ENCODE measurements at regions not wholly inside any gene's neighbourhood (a gene's known extent, or its start where the extent isn't known, plus 50 kb on each side); places are given as distances from the start of the nearest gene placed in this dataset.

DNA sequence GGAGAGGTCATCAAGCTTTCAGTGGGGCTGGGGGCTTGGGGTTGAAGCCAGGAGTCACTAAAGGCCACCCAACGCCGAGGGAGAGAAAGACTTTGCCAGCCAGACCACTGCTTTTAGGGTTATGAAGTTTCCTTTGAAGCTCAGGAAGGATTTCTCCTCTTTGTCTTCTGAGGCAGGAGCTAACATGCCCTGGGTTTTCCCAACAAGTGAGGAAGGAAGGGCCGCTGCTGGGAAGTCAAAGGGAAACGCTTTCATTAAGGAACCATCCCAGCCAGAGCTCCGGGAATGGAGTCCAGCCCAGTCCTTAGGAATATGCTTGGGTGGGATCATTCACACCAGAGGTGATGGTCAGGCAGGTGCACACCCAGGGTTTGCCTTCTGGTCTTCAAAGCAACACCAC is 436.9 kb downstream of the PRDM2 start:
- no peak overlapping the region for H3K4me3 ChIP-seq
- no peak for FAIRE-seq
- ATAC-seq: no peak
- ChIA-PET CTCF (no interaction called here), POLR2A (no interaction called here)
- DNase-seq (ENCODE audit: low read depth in 1 of 2, low spot score in 1 of 2): no peak
- 0% methylated on average over 5 of the region's 5 CpGs for WGBS (ENCODE audit: missing lambda C conversion rate)
- no peak for TF ChIP-seq TP53 (CRISPR knock-in tag; IDR thresholded peaks at IDR 0.05)
- TF ChIP-seq NR3C1 (IDR thresholded peaks at IDR 0.05): no peak
- TF ChIP-seq, protein P1, sequence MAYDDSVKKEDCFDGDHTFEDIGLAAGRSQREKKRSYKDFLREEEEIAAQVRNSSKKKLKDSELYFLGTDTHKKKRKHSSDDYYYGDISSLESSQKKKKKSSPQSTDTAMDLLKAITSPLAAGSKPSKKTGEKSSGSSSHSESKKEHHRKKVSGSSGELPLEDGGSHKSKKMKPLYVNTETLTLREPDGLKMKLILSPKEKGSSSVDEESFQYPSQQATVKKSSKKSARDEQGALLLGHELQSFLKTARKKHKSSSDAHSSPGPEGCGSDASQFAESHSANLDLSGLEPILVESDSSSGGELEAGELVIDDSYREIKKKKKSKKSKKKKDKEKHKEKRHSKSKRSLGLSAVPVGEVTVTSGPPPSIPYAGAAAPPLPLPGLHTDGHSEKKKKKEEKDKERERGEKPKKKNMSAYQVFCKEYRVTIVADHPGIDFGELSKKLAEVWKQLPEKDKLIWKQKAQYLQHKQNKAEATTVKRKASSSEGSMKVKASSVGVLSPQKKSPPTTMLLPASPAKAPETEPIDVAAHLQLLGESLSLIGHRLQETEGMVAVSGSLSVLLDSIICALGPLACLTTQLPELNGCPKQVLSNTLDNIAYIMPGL (CRISPR knock-in tag; IDR thresholded peaks at IDR 0.05; ENCODE audit: borderline replicate concordance): no peak
- TF ChIP-seq HES2 (IDR thresholded peaks at IDR 0.05): no peak
- no peak for TF ChIP-seq RFX5 (IDR thresholded peaks at IDR 0.05)
- no peak for TF ChIP-seq KDM1A (IDR thresholded peaks at IDR 0.05; ENCODE audit: low read depth)
- no peak for TF ChIP-seq EHMT2 (IDR thresholded peaks at IDR 0.05; ENCODE audit: low read depth)
- TF ChIP-seq ZFP36 (IDR thresholded peaks at IDR 0.05; ENCODE audit: borderline replicate concordance, partially characterized antibody): no peak
- no peak for TF ChIP-seq BHLHE40 (IDR thresholded peaks at IDR 0.05; ENCODE audit: low read depth, low read length)
- TF ChIP-seq CBX8 (IDR thresholded peaks at IDR 0.05): no peak
- no peak for TF ChIP-seq ZSCAN20 (CRISPR knock-in tag; IDR thresholded peaks at IDR 0.05)
- no peak for TF ChIP-seq NPAS2 (CRISPR knock-in tag; IDR thresholded peaks at IDR 0.05; ENCODE audit: borderline replicate concordance)
- TF ChIP-seq USF2 (IDR thresholded peaks at IDR 0.05): no peak
- no peaks in the 10 kb centered on the region for H3K4me1 ChIP-seq
- no peak overlapping the region for H3K4me2 ChIP-seq
- H3K27ac ChIP-seq: no peak overlapping the region
- H3K9me3 ChIP-seq: no peaks in the 10 kb centered on the region

DNA sequence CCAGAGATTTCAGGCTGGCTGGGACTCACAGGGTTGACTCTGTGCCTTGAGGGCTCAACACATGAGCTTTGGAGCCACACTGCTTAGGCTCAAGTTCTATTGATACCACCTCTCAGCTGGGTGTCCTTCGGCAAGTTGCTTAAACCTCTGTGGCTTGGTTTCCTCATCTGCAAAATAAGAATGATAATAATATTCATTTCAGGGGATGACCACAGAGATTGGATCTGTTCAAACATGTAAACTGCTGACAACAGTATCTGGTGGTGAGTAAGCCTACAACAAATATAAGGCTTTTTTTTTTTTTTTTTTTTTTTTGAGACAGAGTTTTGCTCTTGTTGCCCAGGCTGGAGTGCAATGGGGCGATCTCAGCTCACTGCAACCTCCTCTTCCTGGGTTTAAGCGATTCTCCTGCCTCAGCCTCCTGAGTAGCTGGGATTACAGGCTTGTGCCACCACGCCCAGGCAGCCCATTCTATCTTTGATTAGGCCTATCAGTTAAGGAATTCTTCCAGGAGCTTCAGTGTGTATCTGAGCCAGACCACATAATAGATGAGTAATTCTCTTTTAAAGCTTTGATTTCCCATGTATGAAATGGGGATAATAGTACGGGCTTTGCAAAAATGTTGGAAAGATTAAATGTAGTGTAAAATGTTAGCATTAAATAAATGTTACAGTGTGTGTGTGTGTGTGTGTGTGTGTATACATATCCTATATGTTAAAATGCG is 437.6 kb downstream of the PRDM2 start:
- Histone ChIP-seq H3K27ac (no peak overlapping the region), H3K4me1 (no peaks in the 10 kb centered on the region), H3K4me2 (no peak overlapping the region), H3K4me3 (no peak overlapping the region), H3K9me3 (no peaks in the 10 kb centered on the region)
- POLR2A ChIA-PET: no interaction called here
- FAIRE-seq (no peak), DNase-seq (ENCODE audit: low read depth in 1 of 2, low spot score in 1 of 2) (no peak), ATAC-seq (no peak)
- CTCF ChIA-PET: no interaction called here
- 14% methylated on average over 6 of the region's 6 CpGs for WGBS (ENCODE audit: missing lambda C conversion rate)
- TF ChIP-seq ESRRA (IDR thresholded peaks at IDR 0.05; ENCODE audit: borderline replicate concordance, low read length): no peak
- TF ChIP-seq MYC (IDR thresholded peaks at IDR 0.05; ENCODE audit: borderline replicate concordance, low read length): no peak

GRCh38 chr1:14138135-14138506 is 438.1 kb downstream of the PRDM2 start:
- H3K4me3 ChIP-seq: no peak overlapping the region
- 7% methylated on average over 3 of the region's 3 CpGs for WGBS (ENCODE audit: missing lambda C conversion rate)
- H3K4me1 ChIP-seq: no peaks in the 10 kb centered on the region
- H3K27ac ChIP-seq: no peak overlapping the region
- DNase-seq (ENCODE audit: low read depth in 1 of 2, low spot score in 1 of 2): no peak
- no peak overlapping the region for H3K4me2 ChIP-seq
- TF ChIP-seq, protein P2, sequence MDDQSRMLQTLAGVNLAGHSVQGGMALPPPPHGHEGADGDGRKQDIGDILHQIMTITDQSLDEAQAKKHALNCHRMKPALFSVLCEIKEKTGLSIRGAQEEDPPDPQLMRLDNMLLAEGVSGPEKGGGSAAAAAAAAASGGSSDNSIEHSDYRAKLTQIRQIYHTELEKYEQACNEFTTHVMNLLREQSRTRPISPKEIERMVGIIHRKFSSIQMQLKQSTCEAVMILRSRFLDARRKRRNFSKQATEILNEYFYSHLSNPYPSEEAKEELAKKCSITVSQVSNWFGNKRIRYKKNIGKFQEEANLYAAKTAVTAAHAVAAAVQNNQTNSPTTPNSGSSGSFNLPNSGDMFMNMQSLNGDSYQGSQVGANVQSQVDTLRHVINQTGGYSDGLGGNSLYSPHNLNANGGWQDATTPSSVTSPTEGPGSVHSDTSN (IDR thresholded peaks at IDR 0.05): no peak
- TF ChIP-seq HOXB13 (CRISPR knock-in tag; IDR thresholded peaks at IDR 0.05; ENCODE audit: low read depth) (no peak), KDM5A (IDR thresholded peaks at IDR 0.05) (no peak), FOSL2 (IDR thresholded peaks at IDR 0.05) (no peak), FOSL2 (CRISPR knock-in tag; IDR thresholded peaks at IDR 0.05) (no peak), PHF8 (IDR thresholded peaks at IDR 0.05; ENCODE audit: borderline replicate concordance, low read depth) (no peak), GATA3 (IDR thresholded peaks at IDR 0.05; ENCODE audit: borderline replicate concordance) (no peak), RCOR1 (IDR thresholded peaks at IDR 0.05; ENCODE audit: low read depth, low read length) (no peak), ELK1 (IDR thresholded peaks at IDR 0.05; ENCODE audit: low read depth, low read length) (no peak), HEYL (CRISPR knock-in tag; IDR thresholded peaks at IDR 0.05) (no peak), CHD2 (IDR thresholded peaks at IDR 0.05; ENCODE audit: low read length, partially characterized antibody) (no peak)
- CTCF ChIA-PET: no interaction called here
- no peak for FAIRE-seq
- POLR2A ChIA-PET: no interaction called here
- ATAC-seq: no peak
- no peaks in the 10 kb centered on the region for H3K9me3 ChIP-seq
